ENCODE measurements at regions not wholly inside any gene's neighbourhood (a gene's known extent, or its start where the extent isn't known, plus 50 kb on each side); places are given as distances from the start of the nearest gene placed in this dataset.
A peak's percentile ranks its signal among the peaks of the same experiment; 100 is the strongest.

DNA sequence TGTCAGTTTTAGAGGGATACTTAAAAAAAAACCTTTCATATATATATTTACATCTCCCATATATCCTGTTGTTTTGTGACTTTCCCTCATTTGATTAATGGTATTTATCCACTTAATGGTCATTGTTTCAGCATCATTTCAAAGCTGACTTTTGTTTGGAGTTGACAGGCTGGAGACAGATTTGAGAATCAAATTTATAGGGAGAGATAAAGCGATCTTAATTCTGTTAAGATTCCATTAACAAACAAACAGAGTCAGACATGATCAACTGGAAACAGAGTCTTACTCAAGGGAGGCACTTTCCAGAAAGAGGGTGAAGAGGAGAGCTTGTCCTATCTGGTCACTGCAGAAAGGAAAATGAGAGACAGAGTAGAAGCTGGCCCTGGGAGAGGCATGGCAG, 283.4 kb downstream of the TTLL7 start:
- no peak overlapping the region for H3K4me3 ChIP-seq (ENCODE audit: low read length)
- no peak for DNase-seq (ENCODE audit: low read depth)
- TF ChIP-seq, protein P1, sequence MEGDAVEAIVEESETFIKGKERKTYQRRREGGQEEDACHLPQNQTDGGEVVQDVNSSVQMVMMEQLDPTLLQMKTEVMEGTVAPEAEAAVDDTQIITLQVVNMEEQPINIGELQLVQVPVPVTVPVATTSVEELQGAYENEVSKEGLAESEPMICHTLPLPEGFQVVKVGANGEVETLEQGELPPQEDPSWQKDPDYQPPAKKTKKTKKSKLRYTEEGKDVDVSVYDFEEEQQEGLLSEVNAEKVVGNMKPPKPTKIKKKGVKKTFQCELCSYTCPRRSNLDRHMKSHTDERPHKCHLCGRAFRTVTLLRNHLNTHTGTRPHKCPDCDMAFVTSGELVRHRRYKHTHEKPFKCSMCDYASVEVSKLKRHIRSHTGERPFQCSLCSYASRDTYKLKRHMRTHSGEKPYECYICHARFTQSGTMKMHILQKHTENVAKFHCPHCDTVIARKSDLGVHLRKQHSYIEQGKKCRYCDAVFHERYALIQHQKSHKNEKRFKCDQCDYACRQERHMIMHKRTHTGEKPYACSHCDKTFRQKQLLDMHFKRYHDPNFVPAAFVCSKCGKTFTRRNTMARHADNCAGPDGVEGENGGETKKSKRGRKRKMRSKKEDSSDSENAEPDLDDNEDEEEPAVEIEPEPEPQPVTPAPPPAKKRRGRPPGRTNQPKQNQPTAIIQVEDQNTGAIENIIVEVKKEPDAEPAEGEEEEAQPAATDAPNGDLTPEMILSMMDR (conservative IDR thresholded peaks at IDR 0.05; ENCODE audit: low read depth, low read length), result no peak

DNA sequence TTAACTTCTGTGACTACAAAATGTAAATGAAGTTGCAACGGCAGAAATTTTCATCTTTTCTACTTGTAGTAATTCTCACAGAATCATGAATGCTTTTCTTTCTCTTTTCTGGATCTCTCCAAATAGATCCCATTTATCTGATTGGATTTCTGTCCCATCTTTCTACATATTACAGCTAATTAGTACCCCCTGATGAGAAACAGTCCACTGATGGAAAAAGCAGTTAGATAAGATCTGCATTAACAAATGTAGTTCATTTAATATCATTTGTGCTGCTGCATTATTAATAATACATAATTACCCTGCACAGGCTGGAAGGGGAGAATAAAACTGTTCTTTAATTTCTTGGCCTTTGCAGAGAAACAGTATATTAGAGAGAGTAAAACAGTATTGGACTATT, 289.3 kb downstream of the TTLL7 start:
- no peak overlapping the region for H3K4me3 ChIP-seq (ENCODE audit: low read length)
- TF ChIP-seq, protein P1 (conservative IDR thresholded peaks at IDR 0.05; ENCODE audit: low read depth, low read length), result no peak
- no peak for DNase-seq (ENCODE audit: low read depth)

DNA sequence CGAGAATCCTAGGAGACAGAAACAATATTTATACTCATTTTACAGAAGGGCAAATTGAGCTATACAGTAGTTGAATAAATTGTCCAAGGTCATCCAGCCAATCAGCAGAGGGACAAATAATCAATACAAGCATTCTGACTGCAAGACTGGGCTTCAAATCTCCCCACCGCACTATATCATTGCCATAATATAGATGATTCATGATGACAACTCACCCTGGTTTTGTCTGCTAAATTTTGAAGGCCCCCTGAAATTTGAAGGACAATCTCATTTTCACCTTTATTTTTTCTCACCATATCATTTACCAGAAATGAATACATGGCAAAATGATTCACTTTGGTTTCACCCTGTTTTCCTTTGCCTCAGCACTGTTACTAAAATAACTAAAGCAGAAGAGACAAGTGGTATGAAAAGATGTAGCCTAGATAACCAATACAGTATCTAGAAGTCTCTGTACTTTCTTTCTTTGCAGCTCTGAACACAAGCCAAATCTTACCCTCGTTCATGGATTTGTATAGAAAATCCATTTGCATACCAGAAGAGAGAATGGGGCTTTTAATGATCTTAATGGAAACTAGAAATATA, 292.5 kb downstream of the TTLL7 start:
- TF ChIP-seq, protein P1 (conservative IDR thresholded peaks at IDR 0.05; ENCODE audit: low read depth, low read length), result no peak
- DNase-seq (ENCODE audit: low read depth), result no peak
- no peak overlapping the region for H3K4me3 ChIP-seq (ENCODE audit: low read length)

DNA sequence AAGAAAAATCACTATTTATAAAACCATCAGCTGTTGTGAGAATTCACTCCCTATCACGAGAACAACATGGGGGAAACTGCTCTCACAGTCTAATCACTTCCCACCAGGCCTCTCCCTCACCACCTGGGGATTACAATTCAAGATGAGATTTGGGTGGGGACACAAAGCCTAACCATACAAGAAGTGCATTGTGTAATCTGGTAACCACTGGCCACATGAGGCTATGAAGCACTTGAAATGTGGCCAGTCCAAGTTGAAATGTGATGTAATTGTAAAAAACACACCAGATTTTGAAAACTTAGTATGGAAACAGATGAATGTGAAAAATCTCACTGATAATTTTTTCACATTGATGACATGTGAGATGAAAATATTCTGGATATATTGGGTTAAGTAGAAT, 293.8 kb downstream of the TTLL7 start:
- H3K4me3 ChIP-seq (ENCODE audit: low read length), result no peak overlapping the region
- DNase-seq (ENCODE audit: low read depth), result no peak
- TF ChIP-seq, protein P1 (conservative IDR thresholded peaks at IDR 0.05; ENCODE audit: low read depth, low read length), result no peak

DNA sequence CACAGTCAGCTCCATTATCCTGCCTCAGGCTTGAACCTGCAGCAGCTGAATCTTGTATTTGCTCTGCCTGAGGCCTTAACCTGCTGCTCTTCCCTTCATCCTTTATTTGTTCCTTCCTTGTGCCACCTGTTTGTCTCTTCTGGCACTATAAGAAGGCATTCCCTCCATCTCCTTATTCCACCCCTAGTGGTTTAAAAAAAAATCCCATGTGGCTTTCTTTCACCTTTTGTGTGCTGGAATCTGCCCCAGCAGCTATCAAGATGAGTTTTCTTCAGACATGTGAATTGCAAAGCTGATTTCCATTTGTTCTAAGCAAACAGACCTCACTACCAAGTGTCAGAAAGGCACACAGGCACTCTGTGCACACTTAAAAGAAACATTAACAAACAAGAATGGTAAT, 294.6 kb downstream of the TTLL7 start:
- TF ChIP-seq, protein P1 (conservative IDR thresholded peaks at IDR 0.05; ENCODE audit: low read depth, low read length), result peak; percentile 9
- H3K4me3 ChIP-seq (ENCODE audit: low read length), result no peak overlapping the region
- no peak for DNase-seq (ENCODE audit: low read depth)

DNA sequence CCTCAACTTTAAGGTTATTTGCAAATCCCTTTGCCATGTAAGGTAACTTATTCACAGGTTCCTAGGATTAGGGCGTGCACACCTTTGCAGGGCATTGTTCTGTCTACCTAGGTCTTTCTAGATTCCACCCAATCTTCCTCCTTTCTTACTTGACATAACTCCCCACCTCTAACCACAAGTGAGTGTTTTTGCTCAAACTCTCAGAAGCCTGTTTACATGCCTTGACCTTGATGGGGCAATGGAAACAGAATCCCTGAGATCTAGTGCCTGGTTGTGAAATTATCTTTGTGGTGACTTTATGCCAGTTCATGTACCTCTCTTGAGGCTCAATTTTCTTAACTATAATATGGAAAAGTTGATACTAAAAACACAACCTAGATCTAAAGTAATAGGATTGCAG, 296.6 kb downstream of the TTLL7 start:
- DNase-seq (ENCODE audit: low read depth), result no peak
- H3K4me3 ChIP-seq (ENCODE audit: low read length), result no peak overlapping the region
- TF ChIP-seq, protein P1 (conservative IDR thresholded peaks at IDR 0.05; ENCODE audit: low read depth, low read length), result no peak

DNA sequence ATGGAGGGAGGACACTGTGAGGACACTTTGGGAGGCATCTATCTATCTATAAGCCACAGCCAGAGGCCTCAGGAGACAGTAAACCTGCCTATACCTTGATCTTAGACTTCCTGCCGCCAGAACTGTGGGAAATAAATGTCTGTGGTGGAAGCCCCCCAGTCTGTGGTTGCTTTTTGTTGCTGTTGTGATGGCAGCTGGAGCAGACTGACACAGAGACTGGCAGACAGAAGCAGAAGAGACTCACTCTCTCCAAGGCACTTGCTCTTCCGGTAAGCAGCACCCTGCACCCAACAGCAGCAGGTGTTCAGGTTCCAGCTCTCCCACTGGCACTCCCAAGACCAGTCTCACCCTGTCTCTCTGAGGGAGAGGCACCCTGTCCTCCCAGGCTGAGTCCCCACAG, 297.6 kb downstream of the TTLL7 start:
- TF ChIP-seq, protein P1 (conservative IDR thresholded peaks at IDR 0.05; ENCODE audit: low read depth, low read length), result no peak
- no peak overlapping the region for H3K4me3 ChIP-seq (ENCODE audit: low read length)
- DNase-seq (ENCODE audit: low read depth), result no peak

Measured in retinal pigment epithelial cell (primary cell).